ENCODE measurements at regions not wholly inside any gene's neighbourhood (a gene's known extent, or its start where the extent isn't known, plus 50 kb on each side); places are given as distances from the start of the nearest gene placed in this dataset.

GRCh38 chr13:46496086-46496485 is 56.9 kb upstream of the LRCH1 start (continued):
- TF ChIP-seq IRF1 (CRISPR knock-in tag; IDR thresholded peaks at IDR 0.05) (no peak), CBFB (CRISPR knock-in tag; IDR thresholded peaks at IDR 0.05; ENCODE audit: low read depth) (no peak), NR3C1 (CRISPR knock-in tag; conservative IDR thresholded peaks at IDR 0.05; ENCODE audit: low read depth) (no peak), ZNF263 (CRISPR knock-in tag; IDR thresholded peaks at IDR 0.05; ENCODE audit: low read depth) (no peak), OVOL2 (CRISPR knock-in tag; IDR thresholded peaks at IDR 0.05; ENCODE audit: borderline replicate concordance) (no peak)

- TF ChIP-seq PREB (CRISPR knock-in tag; IDR thresholded peaks at IDR 0.05; ENCODE audit: borderline replicate concordance) (no peak), ZNF532 (CRISPR knock-in tag; IDR thresholded peaks at IDR 0.05; ENCODE audit: borderline replicate concordance) (no peak), ETV6 (CRISPR knock-in tag; IDR thresholded peaks at IDR 0.05) (no peak), USF1 (CRISPR knock-in tag; IDR thresholded peaks at IDR 0.05) (no peak), AFF4 (CRISPR knock-in tag; IDR thresholded peaks at IDR 0.05; ENCODE audit: borderline replicate concordance) (no peak), USF2 (CRISPR knock-in tag; IDR thresholded peaks at IDR 0.05) (no peak), TP53 (CRISPR knock-in tag; IDR thresholded peaks at IDR 0.05) (no peak)
- Mint-ChIP-seq H3K9me3 (no peaks in the 10 kb centered on the region), H3K4me1 (no peaks in the 10 kb centered on the region), H3K27me3 (ENCODE audit: low read depth) (no peaks in the 10 kb centered on the region), H3K4me3 (no peak overlapping the region), H3K27ac (no peak overlapping the region), H3K36me3 (no peaks in the 10 kb centered on the region)
- ChIA-PET CTCF (no interaction called here), POLR2A (no interaction called here)
- no peak for ATAC-seq
- DNase-seq (ENCODE audit: low spot score): no peak
Observed at GRCh38 chr13:46495651-46496050, 57.3 kb upstream of the LRCH1 start.
